GM21515 (cell line): ENCODE measurements at regions not wholly inside any gene's neighbourhood (a gene's known extent, or its start where the extent isn't known, plus 50 kb on each side); places are given as distances from the start of the nearest gene placed in this dataset.
"Not testable (repeated sequence)": the region's sequence is repeated elsewhere in the genome, so short reads cannot be mapped to it uniquely, and the experiment has no call there.

Experiments used
- ATAC-seq: cut with Tn5 transposase; IDR thresholded peaks from one replicate; pipeline ENCODE4 v1.9.1; 2021; ENCODE audit not compliant: unreplicated experiment

DNA sequence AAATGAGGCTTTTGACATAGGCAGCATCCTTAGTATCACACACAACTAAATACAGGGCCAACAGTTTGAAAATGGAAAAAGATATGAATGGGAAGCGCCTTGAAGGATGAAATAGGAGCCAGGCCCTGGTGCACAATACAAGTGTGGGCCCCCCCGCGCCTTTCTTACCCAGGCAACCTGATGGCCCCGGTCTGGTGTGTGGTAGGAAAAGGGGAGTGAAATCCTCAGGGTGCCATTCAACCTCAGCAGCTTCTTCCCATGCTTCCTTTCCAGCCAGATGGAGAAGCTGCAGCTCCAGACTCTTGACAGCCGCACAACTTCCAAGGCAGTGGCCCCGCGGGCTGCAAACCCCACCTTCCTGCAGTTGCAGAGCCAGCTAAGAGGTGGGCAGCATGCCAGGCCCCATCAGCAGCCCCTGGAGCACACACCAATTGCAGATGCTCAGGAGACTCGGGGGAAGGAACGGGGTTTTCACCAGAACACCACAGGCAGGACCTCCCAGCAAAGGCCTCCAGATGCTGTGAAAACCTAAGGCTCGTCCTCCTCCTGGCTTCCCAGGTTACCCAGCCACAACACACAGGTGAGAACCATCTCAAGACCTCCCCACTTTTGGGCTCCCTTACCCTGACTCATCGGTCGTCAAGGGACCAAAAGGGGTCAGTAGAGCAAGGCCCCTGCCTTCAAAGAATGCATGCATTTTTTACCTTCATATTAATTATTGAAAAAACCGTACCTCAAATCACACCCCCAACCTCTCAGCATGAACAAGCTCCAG lies 101.6 kb downstream of the CPN2 start:
- ATAC-seq = no peak

DNA sequence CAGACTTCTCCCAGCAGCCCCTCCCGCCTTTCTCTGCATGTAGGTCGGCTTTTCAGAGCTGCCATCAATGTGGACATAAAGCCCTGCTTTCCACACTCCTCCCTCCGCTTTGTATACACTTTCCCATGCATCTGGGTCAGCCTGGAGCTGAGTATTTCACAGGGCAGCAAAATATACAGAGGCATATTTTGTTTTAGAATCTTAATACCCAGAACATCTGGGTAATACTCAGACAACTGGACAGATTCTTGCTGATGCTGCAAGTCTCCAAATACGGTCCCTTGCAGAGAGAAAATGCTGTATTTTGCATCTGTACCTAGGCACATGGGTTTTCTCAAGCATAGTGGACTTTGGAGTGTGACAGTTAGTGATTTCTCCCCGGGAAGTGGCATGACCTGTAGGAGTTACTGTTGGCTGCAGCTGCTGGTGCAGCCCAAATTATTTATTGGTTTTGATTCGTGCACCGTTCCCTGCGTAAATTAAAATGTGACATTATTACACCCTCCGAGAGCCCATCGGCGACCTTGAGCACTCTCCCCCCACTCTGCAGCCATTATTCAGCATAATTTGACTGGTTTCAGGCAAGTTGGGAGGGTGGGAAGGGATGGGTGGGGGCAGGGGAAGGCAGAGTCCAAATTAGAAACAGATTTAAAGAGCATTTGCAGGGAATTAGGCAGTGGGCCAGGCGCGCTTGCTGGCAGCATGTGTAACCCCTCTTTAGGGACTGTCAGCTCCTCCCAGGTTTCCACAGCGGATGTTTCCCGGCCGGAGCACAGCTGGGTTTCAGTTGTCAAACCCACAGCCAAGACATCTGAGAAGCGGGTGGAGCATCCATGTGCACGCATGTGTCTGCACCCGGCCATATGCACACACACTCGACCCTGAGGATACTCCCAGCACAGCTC lies 100.8 kb downstream of the CPN2 start:
- ATAC-seq = no peak

DNA sequence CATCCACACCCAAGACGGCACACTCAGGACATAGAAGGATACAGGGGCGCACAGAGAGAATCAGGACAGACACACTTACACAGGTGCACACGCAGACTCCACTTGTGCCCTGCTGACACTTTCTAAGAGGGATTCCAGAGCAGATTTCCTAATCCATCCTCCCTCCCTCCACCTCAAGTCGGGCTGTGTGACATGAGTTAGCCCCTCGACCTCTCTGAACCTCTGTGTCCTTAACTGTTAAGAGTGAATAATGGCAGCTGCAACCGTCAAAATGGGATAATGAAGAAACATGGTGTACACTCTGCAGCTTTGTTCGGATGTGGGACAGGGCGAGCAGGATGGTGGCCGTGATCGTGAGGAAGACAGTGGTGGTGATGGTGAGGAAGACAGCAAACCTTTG lies 100.1 kb downstream of the CPN2 start:
- no peak for ATAC-seq

- ATAC-seq = no peak
These were observed 99.7 kb downstream of the CPN2 start for GRCh38 chr3:194251461-194251860.

GRCh38 chr3:194251891-194252560 lies 99.1 kb downstream of the CPN2 start:
- ATAC-seq = no peak

GRCh38 chr3:194253270-194253669 lies 97.9 kb downstream of the CPN2 start:
- ATAC-seq = no peak

GRCh38 chr3:194254040-194254439 lies 97.1 kb downstream of the CPN2 start:
- no peak for ATAC-seq

DNA sequence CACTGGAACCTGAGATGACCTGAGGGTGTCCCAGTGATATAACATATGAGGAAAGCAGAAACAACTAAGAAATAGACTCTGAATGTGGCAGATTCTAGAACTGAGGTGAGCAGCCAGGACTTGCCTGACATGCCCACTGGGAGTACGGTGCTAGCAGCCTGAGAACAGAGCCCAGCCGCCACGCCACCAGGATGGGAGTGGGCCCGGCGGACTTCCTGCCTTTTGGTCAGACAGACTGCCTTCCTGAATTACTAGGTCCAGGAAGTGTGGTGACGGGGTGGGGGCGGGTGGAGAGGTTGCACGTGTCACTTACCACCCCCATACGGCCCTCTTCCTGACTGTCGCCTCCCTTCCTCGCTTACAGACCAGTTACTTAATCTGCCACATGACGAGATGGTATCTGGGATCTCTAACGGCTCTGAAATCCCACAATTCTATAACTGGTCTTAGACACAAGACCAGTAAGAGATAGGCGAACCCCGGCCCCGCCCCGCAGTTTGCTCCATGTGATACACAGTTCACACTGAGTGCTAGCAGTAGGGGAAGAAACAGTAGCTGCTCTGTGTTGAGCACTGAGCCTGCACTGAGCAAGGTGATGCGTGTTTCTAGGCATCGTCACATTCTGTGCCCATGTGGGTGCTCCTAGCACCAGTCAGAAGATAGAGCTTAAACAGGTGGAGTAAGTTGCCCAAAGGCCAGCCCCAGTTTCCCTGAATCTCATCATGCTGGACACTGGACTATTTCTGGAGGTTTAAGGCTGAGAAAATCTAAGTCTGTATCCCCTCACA lies 95.7 kb downstream of the CPN2 start:
- ATAC-seq = peak; percentile 50

DNA sequence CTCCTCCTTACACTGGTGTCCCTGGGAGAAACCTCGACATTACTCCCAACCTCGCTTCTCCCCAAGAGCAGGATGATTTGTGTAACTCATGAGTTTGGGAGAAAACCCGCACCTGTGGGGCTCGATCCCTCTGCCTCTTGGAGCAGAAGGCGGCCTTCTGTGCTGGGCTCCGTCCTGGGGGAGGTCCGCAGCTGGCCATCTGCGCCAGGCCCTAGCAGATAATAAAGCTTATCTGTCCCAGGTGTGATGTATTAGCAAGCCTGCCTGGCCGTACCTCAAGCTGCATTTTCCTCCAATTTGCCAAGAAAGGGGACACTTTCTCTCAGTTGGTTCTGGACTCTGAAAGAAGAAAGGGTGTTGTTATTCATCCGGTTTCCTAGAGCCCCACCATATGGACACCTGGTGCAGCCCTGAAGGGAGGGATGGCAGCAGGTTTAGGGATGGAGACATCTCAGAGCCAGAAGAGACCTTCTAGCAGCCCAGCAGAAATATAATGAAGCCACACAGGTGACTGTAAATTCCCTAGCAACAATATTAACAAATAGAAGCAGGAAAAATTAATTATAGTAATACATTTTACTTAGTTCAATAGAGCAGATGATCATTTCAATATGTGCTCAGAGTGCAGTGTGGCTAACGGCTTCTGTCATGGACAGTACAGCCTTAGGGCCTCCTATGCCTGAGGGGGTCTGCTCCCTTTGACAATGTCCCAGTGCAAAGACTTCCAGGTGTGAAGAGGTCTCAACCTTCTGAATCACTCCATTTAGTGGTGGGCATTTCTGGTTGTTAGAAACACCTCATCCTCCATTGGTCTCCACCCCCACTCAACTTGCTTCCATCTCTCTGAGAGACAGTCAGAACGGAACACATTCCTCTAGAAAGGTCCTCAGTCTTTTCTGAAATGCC lies 94.8 kb downstream of the CPN2 start:
- ATAC-seq = no peak

GRCh38 chr3:194257151-194257621 lies 93.9 kb downstream of the CPN2 start:
- ATAC-seq = no peak

DNA sequence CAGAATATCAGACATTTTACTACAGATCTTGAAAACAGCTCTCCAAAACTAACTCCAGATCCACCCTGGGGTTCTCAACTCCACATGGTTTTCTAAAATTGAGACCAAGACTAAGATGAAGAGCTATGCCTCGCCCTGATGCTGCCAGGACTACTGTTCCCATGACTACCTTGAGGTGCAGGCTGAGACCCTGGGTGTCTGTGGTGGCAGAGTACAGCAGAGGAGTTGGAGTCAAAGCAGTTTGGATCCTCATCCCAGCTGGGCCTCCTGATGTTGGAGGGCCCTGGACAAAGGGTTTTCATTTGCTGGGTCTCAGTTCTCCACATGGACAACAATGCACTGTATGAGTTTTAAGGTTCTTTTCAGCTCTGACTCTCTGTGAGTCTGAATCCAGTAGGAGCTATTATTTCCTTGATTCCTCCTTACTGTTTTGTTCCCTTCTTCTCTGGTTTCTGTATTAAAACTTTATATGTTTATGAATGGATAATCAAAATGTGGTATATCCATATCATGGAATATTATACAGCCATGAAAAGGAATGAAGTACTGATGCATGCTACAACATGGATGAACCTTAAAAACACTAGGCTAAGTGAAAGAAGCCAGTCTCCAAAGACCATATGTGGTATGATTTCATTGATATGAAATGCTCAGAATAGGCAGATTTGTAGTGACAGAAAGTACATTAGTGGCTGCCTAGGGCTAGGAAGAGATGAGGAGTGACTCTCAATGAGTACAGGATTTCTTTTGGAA lies 93.0 kb downstream of the CPN2 start:
- ATAC-seq = no peak

DNA sequence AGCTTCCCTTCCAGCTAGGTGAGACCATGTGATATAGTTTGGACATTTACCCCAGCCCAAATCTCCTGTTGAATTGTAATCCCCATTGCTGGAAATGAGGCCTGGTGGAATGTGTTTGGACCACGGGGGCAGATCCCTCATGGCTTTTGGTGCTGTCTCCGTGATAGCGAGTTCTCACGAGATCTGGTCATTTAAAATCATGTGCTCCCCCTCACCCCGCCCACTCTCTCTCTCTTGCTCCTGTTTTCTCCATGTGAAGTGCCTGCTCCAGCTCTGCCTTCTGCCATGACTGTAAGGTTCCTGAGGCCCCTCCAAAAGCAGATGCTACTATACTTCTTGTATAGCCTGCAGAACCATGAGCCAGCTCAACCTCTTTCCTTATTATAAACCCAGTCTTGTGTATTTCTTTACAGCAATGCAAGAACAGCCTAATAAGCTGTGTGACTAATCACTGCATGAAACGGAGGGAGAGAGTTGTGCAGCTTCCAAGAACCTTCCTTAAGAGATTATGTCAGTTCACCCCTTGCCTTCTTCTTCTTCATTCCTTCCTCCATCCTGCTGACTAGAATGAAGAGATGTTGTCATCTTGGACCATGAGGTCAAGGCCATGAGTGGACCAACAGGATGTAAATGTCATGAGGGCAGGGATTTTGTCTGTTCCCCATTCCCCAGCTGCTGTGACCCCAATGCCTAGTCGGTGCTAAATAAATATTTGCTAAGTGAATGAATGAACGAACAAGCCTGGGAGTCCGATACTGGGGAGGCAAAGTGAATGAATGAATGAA lies 91.0 kb downstream of the CPN2 start:
- ATAC-seq = no peak

GRCh38 chr3:194261581-194262063 lies 89.5 kb downstream of the CPN2 start:
- no peak for ATAC-seq

GRCh38 chr3:194262176-194262924 lies 88.8 kb downstream of the CPN2 start:
- no peak for ATAC-seq

GRCh38 chr3:194262925-194263305 lies 88.2 kb downstream of the CPN2 start:
- ATAC-seq = no peak

DNA sequence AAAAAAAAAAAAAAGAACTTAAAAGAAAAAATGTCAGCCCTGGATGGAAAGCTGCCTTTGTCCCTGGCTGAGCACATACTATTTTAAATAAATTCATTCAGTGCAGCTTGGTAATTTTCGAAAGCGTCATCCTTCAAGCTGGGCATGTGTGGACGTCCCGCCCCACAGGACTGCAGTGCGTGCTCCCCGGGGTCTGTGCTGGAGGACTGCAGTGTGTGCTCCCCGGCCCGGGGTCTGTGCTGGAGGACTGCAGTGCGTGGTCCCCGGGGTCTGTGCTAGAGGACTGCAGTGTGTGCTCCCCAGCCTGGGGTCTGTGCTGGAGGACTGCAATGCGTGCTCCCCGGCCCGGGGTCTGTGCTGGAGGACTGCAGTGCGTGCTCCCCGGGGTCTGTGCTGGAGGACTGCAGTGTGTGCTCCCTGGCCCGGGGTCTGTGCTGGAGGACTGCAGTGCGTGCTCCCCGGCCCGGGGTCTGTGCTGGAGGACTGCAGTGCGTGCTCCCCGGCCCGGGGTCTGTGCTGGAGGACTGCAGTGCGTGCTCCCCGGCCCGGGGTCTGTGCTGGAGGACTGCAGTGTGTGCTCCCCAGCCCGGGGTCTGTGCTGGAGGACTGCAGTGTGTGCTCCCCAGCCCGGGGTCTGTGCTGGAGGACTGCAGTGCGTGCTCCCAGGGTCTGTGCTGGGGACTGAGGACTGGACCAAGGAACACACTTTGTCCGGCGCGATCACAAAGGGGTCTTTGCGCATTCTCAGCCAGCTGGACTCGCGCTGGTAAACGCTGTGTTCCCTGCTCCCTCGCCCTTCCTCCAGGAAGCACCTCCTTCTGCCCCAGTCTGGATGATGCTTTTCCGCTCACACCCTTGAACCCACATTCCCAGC lies 86.3 kb downstream of the CPN2 start:
- ATAC-seq = not testable (repeated sequence)
